GM23338 (cell line): ENCODE measurements at regions not wholly inside any gene's neighbourhood (a gene's known extent, or its start where the extent isn't known, plus 50 kb on each side); places are given as distances from the start of the nearest gene placed in this dataset.

Source experiments
- ATAC-seq: fragments of 200-7000 bp; cut with Tn5 transposase; 3 replicates; pipeline ENCODE4 v1.9.1; 2020
- DNase-seq: peaks from one replicate; pipeline ENCODE4 v3.0.0-alpha.2; 2015; ENCODE audit warnings: low spot score
- H2AFZ ChIP-seq: fragments of 200-600 bp; sonication (generic); 2 replicates; pipeline ENCODE4 v1.8.0; 2016; ENCODE audit warnings: antibody characterized with exemption, mild to moderate bottlenecking, moderate library complexity
- H3F3A ChIP-seq: fragments of 200-600 bp; sonication (generic); replicated peaks from 2 replicates; pipeline ENCODE4 v1.8.0; 2017; ENCODE audit warnings: antibody characterized with exemption, mixed run types, low read depth
- H3K27ac ChIP-seq: fragments of 200-600 bp; sonication (generic); 2 replicates; pipeline ENCODE4 v1.6.1; 2016; ENCODE audit warnings: low read depth
- H3K27me3 ChIP-seq: fragments of 200-600 bp; sonication (generic); 2 replicates; pipeline ENCODE4 v1.8.0; 2016; ENCODE audit warnings: mild to moderate bottlenecking, mixed run types, moderate library complexity; ENCODE audit not compliant: insufficient read depth
- H3K36me3 ChIP-seq: fragments of 200-600 bp; sonication (generic); 2 replicates; pipeline ENCODE4 v1.8.0; 2016; ENCODE audit warnings: mild to moderate bottlenecking; ENCODE audit not compliant: insufficient read depth
- H3K4me1 ChIP-seq: fragments of 200-600 bp; sonication (generic); 2 replicates; pipeline ENCODE4 v1.8.0; 2016; ENCODE audit warnings: mild to moderate bottlenecking, moderate library complexity; ENCODE audit not compliant: insufficient read depth
- H3K4me2 ChIP-seq: fragments of 200-600 bp; sonication (generic); 2 replicates; pipeline ENCODE4 v1.7.1; 2017; ENCODE audit warnings: mixed run types
- H3K4me3 ChIP-seq: fragments of 200-600 bp; sonication (generic); 2 replicates; pipeline ENCODE4 v1.6.1; 2016; ENCODE audit warnings: mixed run types
- H3K79me2 ChIP-seq: fragments of 200-600 bp; sonication (generic); replicated peaks from 2 replicates; pipeline ENCODE4 v1.8.0; 2017; ENCODE audit warnings: mild to moderate bottlenecking; ENCODE audit not compliant: insufficient read depth
- H3K9me2 ChIP-seq: fragments of 200-600 bp; sonication (generic); 2 replicates; pipeline ENCODE4 v1.8.0; 2017; ENCODE audit not compliant: insufficient read depth
- H4K20me1 ChIP-seq: fragments of 200-600 bp; sonication (generic); replicated peaks from 2 replicates; pipeline ENCODE4 v1.8.0; 2017; ENCODE audit warnings: mild to moderate bottlenecking; ENCODE audit not compliant: insufficient read depth
- H3K27ac Mint-ChIP-seq: 2 replicates; pipeline ENCODE4 v1.8.0; 2020; ENCODE audit warnings: inconsistent platforms, mild to moderate bottlenecking, moderate library complexity, mixed read lengths
- H3K27me3 Mint-ChIP-seq: 3 replicates; pipeline ENCODE4 v1.8.0; 2022; ENCODE audit warnings: low read depth, mild to moderate bottlenecking, moderate library complexity, mixed read lengths, inconsistent platforms; ENCODE audit not compliant: insufficient read depth, poor library complexity
- H3K36me3 Mint-ChIP-seq: 3 replicates; pipeline ENCODE4 v1.8.0; 2021; ENCODE audit warnings: low read depth, mild to moderate bottlenecking, inconsistent platforms, moderate library complexity, mixed read lengths
- H3K4me1 Mint-ChIP-seq: 3 replicates; pipeline ENCODE4 v1.8.0; 2020; ENCODE audit warnings: mild to moderate bottlenecking, inconsistent platforms, mixed read lengths
- H3K4me3 Mint-ChIP-seq: 3 replicates; pipeline ENCODE4 v1.8.0; 2021; ENCODE audit warnings: moderate library complexity, mild to moderate bottlenecking, inconsistent platforms, mixed read lengths
- H3K9me3 Mint-ChIP-seq: 3 replicates; pipeline ENCODE4 v1.8.0; 2020; ENCODE audit warnings: moderate library complexity, mild to moderate bottlenecking, inconsistent platforms, mixed read lengths
- CREB1 ChIP-seq: fragments of 250-450 bp; sonication (Bioruptor Pico); IDR thresholded peaks from 2 replicates; pipeline ENCODE4 v1.5.0; 2020; ENCODE audit warnings: low read depth, mild to moderate bottlenecking, moderate library complexity
- ETS1 ChIP-seq: IDR thresholded peaks from 2 replicates; pipeline ENCODE4 v1.6.1; 2016; ENCODE audit warnings: antibody characterized with exemption
- EZH2phosphoT487 ChIP-seq: fragments of 200-600 bp; sonication (generic); IDR thresholded peaks from one replicate; pipeline ENCODE4 v1.8.1; 2018; ENCODE audit warnings: antibody characterized with exemption; ENCODE audit not compliant: unreplicated experiment
- JUNB ChIP-seq: IDR thresholded peaks from one replicate; pipeline ENCODE4 v1.6.1; 2016; ENCODE audit warnings: antibody characterized with exemption; ENCODE audit not compliant: unreplicated experiment
- NANOG ChIP-seq: IDR thresholded peaks from 2 replicates; pipeline ENCODE4 v1.6.1; 2016; ENCODE audit warnings: antibody characterized with exemption, borderline replicate concordance
- POLR2AphosphoS5 ChIP-seq: IDR thresholded peaks from 2 replicates; pipeline ENCODE4 v1.6.1; 2016; ENCODE audit warnings: antibody characterized with exemption, low read depth
- REST ChIP-seq: IDR thresholded peaks from one replicate; pipeline ENCODE4 v1.6.1; 2018; ENCODE audit warnings: antibody characterized with exemption; ENCODE audit not compliant: unreplicated experiment
- STAT1 ChIP-seq: IDR thresholded peaks from one replicate; pipeline ENCODE4 v1.6.1; 2016; ENCODE audit warnings: antibody characterized with exemption; ENCODE audit not compliant: unreplicated experiment
- ZNF114 ChIP-seq: fragments of 250-450 bp; sonication (Bioruptor Pico); IDR thresholded peaks from 2 replicates; pipeline ENCODE4 v1.5.0; 2020; ENCODE audit warnings: mild to moderate bottlenecking, moderate library complexity
- ZNF331 ChIP-seq: fragments of 250-450 bp; sonication (Bioruptor Pico); IDR thresholded peaks from 2 replicates; pipeline ENCODE4 v1.5.0; 2020; ENCODE audit warnings: low read depth, mild to moderate bottlenecking, moderate library complexity
- ZNF462 ChIP-seq: fragments of 250-450 bp; sonication (Bioruptor Pico); IDR thresholded peaks from 2 replicates; pipeline ENCODE4 v1.5.0; 2020; ENCODE audit warnings: mild to moderate bottlenecking, moderate library complexity

GRCh38 chr13:106961651-106962050 lies 393.7 kb upstream of the ARGLU1 start (continued):
- TF ChIP-seq ZNF462, result no peak

GRCh38 chr13:106961216-106961615 lies 393.3 kb upstream of the ARGLU1 start:
- no peak for DNase-seq
- Histone ChIP-seq H3K27ac (no peak overlapping the region), H3K79me2 (no peaks in the 10 kb centered on the region), H4K20me1 (no peaks in the 10 kb centered on the region), H3K4me1 (no peaks in the 10 kb centered on the region), H3K36me3 (no peaks in the 10 kb centered on the region), H3K27me3 (no peaks in the 10 kb centered on the region), H3K9me2 (peaks cover 7% of the 10 kb centered on the region; the same call in 1 of the 2 replicates), H3K4me2 (no peak overlapping the region), H2AFZ (no peak overlapping the region), H3K4me3 (no peak overlapping the region), H3F3A (no peaks in the 10 kb centered on the region)
- no peaks in the 10 kb centered on the region for H3K4me1 Mint-ChIP-seq
- no peak overlapping the region for H3K27ac Mint-ChIP-seq
- no peaks in the 10 kb centered on the region for H3K36me3 Mint-ChIP-seq
- H3K27me3 Mint-ChIP-seq, result no peaks in the 10 kb centered on the region
- no peak overlapping the region for H3K4me3 Mint-ChIP-seq
- ATAC-seq, result no peak
- no peaks in the 10 kb centered on the region for H3K9me3 Mint-ChIP-seq
- TF ChIP-seq JUNB, result no peak
- TF ChIP-seq REST, result no peak
- TF ChIP-seq CREB1 (CRISPR knock-in tag), result no peak
- TF ChIP-seq NANOG, result no peak
- TF ChIP-seq ZNF331, result no peak
- TF ChIP-seq POLR2AphosphoS5, result no peak
- TF ChIP-seq STAT1, result no peak
- TF ChIP-seq EZH2phosphoT487, result no peak
- TF ChIP-seq ZNF114 (CRISPR knock-in tag), result no peak
- TF ChIP-seq ETS1, result no peak
